ENCODE measurements at regions not wholly inside any gene's neighbourhood (a gene's known extent, or its start where the extent isn't known, plus 50 kb on each side); places are given as distances from the start of the nearest gene placed in this dataset.

DNA sequence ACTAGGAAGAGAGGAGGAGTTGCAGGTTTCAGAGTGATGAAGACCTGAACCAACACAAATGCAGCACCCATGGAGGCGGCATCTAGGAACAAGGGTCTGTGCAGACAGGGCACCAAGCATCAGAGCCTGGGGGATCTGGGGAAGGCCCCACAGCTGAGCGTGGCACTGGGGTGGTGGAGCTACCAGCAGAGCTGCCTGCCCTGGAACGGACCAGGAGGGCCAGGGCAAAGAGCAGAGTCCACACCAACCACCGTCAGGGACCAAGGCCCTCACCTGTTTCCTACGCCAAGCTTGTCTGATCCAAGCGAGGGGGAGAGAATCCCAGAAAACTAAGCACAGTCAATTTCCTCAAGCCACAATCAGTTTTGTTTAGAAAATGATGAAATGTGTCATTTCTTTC, 79.0 kb upstream of the SYT6 start:
- DNase-seq (ENCODE audit: low read depth in 4 of 4, low spot score in 3 of 4): no peak

DNA sequence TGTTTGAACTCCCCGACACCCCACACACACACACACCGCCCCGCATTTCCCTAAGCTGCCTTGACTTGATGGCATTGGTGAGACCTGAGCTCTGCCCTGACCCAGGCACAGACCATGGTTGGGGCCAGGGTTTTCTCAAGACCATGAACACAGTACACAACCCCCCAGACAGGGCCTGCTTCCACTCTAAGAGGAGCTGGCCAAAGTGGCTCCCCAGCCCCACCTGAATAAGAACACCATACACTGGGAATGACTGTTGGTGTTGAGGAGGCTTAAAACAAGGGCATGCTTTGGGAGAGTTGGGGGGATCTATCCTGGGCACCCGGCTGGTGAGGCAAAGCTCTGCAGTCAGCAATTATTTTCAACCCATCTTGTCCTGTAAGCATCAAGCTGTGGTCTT, 77.6 kb upstream of the SYT6 start:
- DNase-seq (ENCODE audit: low read depth in 4 of 4, low spot score in 3 of 4): no peak

DNA sequence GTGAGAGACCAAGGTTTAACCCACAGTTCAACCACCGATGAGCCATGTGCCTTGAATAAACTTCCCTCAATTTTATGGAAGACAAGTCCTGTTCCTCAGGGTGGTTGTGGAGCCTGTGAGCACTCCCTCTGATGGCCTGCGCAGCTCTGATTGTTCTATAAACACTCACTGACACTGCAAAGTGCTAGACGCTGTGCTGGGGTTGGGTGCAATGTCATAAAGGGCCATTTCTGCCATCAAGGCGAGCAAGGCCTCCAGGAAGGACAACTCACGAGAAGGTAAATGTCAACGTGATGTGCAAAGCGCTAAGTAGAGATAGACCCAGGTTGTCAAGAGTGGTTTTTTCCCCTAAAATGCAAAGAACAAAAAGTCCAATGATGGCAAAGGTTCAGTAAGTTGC, 75.7 kb upstream of the SYT6 start:
- DNase-seq (ENCODE audit: low read depth in 4 of 4, low spot score in 3 of 4): no peak

DNA sequence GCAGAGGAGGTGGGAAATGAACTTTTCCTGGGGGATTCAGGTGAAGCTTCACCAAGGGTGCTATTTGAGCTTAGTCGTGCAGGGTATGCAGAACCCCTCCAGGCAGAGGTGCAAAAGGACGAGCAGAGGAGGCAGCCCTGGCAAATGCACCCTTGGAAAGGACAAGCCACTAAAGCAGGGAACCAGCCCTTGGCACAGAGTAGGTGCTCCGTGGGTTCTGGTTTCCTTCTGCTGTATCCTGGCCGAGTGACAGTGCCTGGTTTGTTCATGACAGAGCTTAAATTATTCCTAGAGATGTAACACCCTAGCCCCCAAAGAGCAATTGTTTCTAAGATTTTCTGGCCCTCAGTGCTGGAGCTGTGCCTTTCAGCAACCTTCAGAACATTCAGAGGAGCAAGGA, 73.4 kb upstream of the SYT6 start:
- no peak for DNase-seq (ENCODE audit: low read depth in 4 of 4, low spot score in 3 of 4)

DNA sequence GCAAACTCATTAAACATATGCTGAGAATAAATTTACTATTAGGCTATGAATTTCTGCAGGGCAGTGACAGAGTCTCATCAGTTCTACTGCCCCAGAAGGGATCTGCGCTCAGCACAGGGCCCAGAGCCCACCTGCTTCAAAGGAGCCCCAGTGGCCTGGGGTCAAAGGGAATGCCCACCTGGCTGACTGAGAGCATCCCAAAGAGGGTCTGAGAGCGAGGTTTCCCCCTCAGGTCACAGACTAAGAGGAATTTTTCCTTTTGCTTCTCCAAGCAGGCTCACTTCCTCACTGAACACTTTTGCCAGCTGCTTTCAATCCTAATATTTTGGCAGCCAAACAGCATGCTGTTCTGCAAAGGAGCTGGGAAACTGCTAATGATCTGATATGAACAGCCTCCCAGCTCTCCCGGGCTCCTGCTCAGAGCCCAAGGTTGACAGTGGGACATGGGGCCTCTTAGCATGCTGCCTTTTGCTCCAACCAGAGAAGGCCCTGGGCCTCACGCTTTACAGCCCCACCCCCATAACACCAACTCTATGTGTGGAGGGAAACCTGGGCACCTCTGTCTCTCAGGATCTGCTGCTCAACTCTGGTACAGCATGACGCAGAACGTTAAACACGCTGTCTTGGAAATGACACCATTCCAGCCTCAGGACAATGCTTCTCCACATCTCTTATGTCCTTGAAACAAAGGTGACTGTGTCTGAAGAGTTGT, 70.7 kb upstream of the SYT6 start:
- DNase-seq (ENCODE audit: low read depth in 4 of 4, low spot score in 3 of 4): peak; percentile 33 to 51 (median 46)

DNA sequence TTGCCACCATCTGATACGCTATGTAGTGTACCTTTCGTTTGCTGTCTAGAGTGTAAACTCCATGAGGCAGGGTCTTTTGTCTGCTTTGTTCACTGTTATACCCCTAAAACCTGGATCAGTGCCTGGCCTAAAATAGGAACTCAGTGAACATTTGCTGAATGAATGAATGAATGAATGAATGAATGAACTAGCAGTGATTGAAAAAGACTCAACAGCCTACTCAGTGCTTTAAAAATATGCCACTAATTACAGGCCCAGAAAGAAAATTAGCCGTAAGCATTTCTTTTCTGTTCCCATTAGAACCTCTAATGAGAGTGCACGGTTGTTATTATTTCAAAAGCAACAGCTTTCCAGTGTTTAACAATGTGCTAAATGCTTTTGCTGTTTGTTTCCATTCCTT, 69.3 kb upstream of the SYT6 start:
- DNase-seq (ENCODE audit: low read depth in 4 of 4, low spot score in 3 of 4): no peak

DNA sequence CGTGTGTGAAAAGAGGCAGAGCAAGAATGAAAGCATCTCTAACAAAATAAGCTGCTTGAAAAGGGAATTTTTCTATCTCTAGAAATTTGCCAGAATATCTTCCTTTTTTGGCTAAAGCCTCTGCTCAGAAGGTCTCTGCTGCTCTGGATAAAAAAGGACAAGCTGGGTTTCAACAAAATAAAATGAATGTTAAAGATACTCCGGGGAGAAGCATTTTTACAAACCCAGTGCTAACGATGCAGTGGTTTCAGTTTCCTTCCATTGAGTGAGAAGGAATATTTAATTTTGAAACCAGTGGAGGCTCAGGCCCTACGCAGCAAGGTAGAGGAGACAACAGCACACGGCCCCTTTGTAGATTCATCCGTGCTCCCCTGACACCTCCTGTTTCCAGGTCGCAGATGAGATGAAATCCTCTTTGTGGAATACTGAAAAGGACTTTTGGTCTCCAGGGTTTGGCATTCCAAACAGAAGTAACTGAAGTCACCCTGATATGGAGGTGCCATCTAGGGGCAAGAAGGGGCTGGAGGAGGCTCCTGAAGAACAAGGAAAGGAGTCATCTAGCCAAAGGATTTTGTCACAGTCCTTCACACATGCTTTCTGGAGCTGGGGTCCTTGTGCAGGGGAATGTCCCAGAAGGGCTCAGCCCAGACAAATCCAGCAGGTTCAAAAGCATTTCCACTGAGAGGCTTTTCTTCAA, 65.7 kb upstream of the SYT6 start:
- no peak for DNase-seq (ENCODE audit: low read depth in 4 of 4, low spot score in 3 of 4)

DNA sequence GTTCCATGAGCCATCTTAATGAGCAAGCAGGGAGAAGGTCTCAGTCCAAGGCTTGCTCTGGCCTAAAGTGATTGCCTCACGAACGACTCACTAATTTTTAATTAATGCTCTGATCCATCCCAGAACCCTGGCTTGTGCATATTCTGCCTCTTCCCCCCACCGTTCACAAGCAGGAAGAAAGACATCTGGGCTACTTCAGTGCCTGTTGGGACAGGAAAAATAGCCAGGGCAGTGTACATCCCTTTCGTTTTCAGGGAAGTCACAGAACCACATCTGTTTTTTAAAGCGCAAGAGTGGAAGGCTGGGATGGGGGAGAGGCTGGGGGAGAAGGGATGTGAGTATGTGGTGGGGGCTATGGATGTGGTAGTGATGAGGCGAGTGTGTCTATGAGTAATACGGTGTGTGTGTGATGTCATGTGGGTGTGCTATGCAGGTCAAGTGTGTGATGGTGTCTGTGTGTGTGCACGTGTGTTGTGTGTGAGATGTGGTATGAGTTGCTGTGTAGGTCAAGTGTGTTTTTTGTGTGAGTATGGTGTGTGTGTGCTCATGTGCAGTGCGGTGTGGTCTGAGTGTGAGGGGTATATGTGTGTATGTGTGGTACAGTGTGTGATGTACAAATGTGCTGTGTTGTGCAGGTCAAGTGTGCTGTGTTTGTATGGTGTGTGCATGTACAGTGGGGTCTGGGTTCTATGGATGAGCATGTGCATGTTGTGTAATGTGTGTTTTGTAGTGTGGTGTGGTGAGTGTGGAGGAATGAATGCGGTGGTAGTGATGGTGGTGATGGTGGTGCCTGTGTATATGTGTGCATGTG, 64.9 kb upstream of the SYT6 start:
- DNase-seq (ENCODE audit: low read depth in 4 of 4, low spot score in 3 of 4): no peak

DNA sequence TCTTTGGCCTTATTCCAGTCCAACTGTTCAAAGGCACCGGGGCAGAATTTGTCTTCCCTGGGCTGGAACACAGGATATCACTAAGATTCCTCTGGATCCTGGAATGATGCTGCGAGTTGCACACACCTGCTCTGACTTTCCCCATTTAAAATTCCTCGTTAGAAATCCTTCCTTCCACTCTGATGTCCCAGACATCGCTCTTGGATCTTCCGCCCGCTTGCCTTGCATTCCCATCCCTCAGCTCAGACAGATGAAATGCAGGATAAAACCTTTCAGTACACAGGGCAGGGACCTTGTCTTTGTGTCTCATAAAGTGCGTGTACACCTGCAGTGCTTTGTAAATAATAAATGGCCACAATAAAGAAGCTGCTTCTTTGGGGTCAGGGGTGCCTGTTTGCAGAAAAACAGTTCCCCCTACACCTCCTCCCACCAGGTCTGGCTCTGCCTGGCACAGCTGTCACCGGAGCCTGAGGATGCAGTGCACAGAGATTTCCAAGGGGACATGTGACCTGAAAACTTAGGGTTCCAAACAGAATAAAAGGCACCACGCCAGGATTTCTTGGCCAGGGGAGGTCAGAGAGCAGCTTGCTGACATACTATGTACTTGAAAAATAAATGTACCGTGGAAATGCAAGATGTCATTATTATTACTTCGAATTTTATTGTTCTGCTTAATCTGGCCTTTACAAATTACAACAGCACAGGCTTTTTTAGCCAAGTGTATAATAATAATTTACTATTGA, 62.9 kb upstream of the SYT6 start:
- DNase-seq (ENCODE audit: low read depth in 4 of 4, low spot score in 3 of 4): no peak

DNA sequence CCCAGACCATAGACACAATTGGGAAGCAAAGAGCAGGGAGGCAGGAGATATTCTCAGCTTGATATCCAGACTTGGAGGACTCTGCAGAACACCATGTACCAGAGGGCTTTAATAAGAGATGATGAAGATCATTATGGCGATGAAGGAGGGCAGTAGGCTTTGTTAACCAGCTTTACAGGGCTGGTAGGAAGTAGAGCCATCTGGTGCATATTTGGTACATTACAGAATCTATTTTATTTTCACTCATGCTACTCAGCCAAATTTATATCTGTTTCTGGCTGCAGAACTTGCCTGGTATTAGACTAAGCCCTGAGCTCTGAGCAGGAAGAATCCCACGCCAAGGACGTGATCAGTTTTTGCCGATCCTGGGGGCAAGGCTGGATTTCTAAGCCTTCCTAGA, 61.8 kb upstream of the SYT6 start:
- no peak for DNase-seq (ENCODE audit: low read depth in 4 of 4, low spot score in 3 of 4)

DNA sequence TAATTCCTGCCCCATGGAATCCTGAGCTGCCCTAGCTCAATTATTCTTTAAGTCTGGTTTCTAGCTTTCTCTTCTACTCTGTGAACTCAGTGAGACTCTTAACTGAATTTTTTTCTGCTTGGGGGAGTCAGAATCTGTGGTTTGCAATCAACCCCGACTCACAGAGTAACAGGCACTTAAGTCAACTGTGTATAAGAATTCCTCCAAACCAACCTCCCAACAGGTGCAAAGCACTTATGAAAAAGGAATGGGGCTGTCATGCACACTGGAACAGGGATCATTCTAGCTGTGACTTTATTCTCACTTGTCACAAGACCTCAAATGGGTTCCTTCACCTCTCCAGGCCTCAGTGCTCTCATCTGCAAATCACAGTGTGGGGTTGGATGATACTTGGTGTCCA, 60.3 kb upstream of the SYT6 start:
- no peak for DNase-seq (ENCODE audit: low read depth in 4 of 4, low spot score in 3 of 4)

DNA sequence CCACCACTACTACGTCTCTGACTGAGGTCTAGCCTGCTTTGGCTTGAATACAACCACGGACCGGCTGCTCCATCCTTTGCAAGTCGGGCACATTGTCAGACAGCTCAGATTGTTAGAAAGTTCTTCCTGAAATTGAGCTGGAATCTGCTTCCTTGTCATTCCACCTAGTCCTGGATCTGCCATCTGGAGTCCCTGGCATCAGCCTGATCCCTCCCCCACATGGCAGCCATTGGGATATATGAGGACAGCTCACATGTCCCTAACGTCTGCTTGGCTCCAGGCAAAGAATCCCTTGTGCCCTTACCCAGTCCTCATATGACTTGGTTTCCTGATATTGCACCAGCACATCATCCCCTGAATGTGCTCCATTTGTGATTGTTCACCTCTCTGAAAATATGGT, 56.3 kb upstream of the SYT6 start:
- no peak for DNase-seq (ENCODE audit: low read depth in 4 of 4, low spot score in 3 of 4)

DNA sequence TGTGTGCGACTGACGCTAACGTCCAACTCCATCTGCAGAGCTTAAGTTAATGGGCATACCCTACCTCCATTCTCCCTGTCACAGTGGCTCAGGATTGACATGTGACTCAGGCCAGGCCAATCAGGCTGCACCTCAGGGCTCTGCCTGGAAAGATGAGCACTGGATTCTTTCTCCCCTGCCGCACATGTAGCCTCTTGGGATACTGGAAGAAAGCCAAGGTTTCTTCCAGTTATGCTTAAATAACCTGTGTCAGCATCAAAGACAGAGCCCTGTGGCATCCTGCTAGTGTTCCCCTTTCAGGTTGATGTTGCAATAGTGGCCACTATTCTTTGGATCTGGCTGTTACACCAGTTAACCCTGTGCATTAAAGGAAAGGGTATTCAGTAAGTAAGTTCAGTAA, 55.0 kb upstream of the SYT6 start:
- DNase-seq (ENCODE audit: low read depth in 4 of 4, low spot score in 3 of 4): no peak

DNA sequence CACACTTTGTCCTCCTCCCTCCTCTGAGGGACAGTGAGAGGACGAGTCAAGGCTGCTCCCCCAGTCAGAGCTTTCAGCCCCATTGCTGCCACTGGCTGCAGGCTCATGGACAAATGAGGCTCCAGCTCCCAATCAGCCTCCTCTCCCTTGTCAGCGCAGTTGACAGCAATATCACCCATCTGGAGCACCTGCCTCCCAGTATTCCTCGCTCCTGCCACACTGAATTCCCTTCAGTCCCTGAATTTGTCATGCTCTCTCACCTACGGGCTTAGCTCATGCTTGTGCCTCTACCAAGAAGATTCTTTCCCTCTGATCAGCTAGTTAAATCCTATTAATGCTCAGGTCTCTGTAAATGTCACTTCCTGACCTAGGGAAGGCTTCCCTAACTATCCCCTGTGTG, 54.4 kb upstream of the SYT6 start:
- DNase-seq (ENCODE audit: low read depth in 4 of 4, low spot score in 3 of 4): no peak

DNA sequence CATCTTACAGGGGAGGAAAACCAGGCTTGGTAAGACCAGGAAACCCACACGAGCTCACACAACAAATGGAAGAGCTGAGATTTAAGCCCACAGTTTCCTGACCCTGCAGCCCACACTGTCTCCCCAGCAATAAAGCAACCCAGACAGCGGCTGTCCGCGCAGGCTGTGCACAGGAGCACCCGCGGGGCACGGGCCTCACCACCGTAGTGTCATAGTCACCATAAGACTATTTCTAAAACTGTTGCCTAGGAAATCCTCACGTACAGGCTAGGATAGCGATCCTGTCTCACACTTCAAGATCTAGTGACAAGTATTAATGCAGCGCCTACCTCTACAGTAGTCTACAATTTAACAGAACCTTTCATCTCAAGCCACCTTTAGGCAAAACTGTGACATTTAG, 54.0 kb upstream of the SYT6 start:
- no peak for DNase-seq (ENCODE audit: low read depth in 4 of 4, low spot score in 3 of 4)

DNA sequence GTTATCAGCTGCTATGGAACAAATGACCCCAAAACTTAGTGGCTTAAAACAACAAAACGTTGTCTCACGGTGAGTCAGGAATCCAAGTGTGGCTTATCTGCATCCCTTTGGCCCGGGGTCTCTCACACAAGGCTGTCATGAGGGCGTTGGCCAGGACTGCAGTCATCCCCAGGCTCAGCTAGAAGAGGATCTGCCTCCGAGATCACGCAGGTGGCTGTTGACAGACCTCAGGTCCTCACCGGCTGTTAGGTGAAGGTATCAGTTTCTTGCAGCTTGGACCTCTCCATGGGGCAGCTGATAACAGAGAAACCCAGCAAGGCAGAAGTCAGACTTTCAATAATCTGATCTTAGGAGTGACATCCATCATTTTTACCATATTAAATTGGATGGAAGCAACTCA, 52.7 kb upstream of the SYT6 start:
- no peak for DNase-seq (ENCODE audit: low read depth in 4 of 4, low spot score in 3 of 4)

DNA sequence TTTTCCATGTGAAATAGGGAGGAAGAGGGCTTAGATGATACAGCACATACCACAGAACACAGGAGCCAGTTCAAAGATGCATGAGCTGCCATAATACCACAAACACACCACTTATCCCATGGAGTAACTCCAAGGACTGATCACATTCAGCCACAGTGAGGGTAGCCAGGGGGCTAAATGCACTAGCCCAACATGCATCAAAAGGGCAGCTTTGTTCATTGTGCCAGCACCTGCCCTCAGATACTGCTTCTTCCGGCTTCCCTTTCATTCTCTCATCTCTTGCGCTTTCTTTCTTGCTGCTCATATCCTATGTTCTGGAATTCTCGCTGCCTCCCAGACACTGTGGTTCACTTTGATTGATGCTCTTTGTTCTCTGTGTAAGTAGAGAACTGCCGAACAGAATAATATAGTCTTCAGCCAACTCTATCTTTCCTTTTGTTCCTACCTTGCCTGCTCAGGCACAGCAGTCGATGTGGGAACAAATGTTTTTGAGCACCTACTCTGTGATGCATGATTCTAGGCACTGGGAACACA, 50.0 kb upstream of the SYT6 start:
- no peak for DNase-seq (ENCODE audit: low read depth in 4 of 4, low spot score in 3 of 4)

Measured in left renal pelvis (tissue), 4 donors.